ENCODE measurements at regions not wholly inside any gene's neighbourhood (a gene's known extent, or its start where the extent isn't known, plus 50 kb on each side); places are given as distances from the start of the nearest gene placed in this dataset.

GRCh38 chr11:133782116-133782725, 63.1 kb downstream of the SPATA19 start:
- CTCF ChIA-PET: interaction anchor here (0.8 kb wide), 1 partner anchor 699 kb away, joined by 3 read pairs; no protein-coding TSS in a partner anchor
- TF ChIP-seq RAD21 (conservative IDR thresholded peaks at IDR 0.05 in 1 of 2, IDR thresholded peaks at IDR 0.05 in 1 of 2): no peak
- WGBS (ENCODE audit: missing lambda C conversion rate): 20% methylated on average over 1 of the region's 37 CpGs

GRCh38 chr11:133778161-133778560, 67.2 kb downstream of the SPATA19 start:
- WGBS (ENCODE audit: missing lambda C conversion rate): 6% methylated on average over 3 of the region's 18 CpGs
- no peaks in the 10 kb centered on the region for H3K9me3 ChIP-seq
- H3K27ac ChIP-seq: no peak overlapping the region
- POLR2A ChIA-PET: no interaction called here
- H3K4me1 ChIP-seq: no peaks in the 10 kb centered on the region
- CTCF ChIA-PET: no interaction called here
- ATAC-seq (no peak), DNase-seq (ENCODE audit: low read depth in 1 of 2, low spot score in 1 of 2) (no peak), FAIRE-seq (no peak)
- H3K4me3 ChIP-seq: no peak overlapping the region
- no peak for TF ChIP-seq ZC3H11A (IDR thresholded peaks at IDR 0.05)
- no peak for TF ChIP-seq CEBPB (IDR thresholded peaks at IDR 0.05)
- no peak for TF ChIP-seq GATA3 (IDR thresholded peaks at IDR 0.05; ENCODE audit: borderline replicate concordance)
- TF ChIP-seq MAFK (IDR thresholded peaks at IDR 0.05; ENCODE audit: partially characterized antibody): no peak
- TF ChIP-seq RNF2 (IDR thresholded peaks at IDR 0.05; ENCODE audit: borderline replicate concordance, low read depth): no peak
- TF ChIP-seq E2F6 (IDR thresholded peaks at IDR 0.05; ENCODE audit: borderline replicate concordance, low read depth): no peak
- TF ChIP-seq POLR2AphosphoS2 (conservative IDR thresholded peaks at IDR 0.05; ENCODE audit: low read length): no peak
- no peak for TF ChIP-seq FOSB (CRISPR knock-in tag; IDR thresholded peaks at IDR 0.05)
- no peak for TF ChIP-seq NR3C1 (IDR thresholded peaks at IDR 0.05)
- no peak for TF ChIP-seq RCOR1 (IDR thresholded peaks at IDR 0.05; ENCODE audit: low read depth, low read length)
- no peak for TF ChIP-seq HOXA7 (CRISPR knock-in tag; IDR thresholded peaks at IDR 0.05)
- no peak for TF ChIP-seq PBX3 (IDR thresholded peaks at IDR 0.05)
- TF ChIP-seq USF2 (IDR thresholded peaks at IDR 0.05): no peak
- no peak for TF ChIP-seq NFE2L2 (conservative IDR thresholded peaks at IDR 0.05; ENCODE audit: low read length)
- no peak for TF ChIP-seq ZFP36 (IDR thresholded peaks at IDR 0.05; ENCODE audit: borderline replicate concordance, partially characterized antibody)
- H3K4me2 ChIP-seq: no peak overlapping the region

More at GRCh38 chr11:133782116-133782725, 63.1 kb downstream of the SPATA19 start:
- FAIRE-seq (no peak), DNase-seq (ENCODE audit: low read depth in 1 of 2, low spot score in 1 of 2) (no peak), ATAC-seq (no peak)
- Histone ChIP-seq H3K9me3 (no peaks in the 10 kb centered on the region), H3K4me1 (no peaks in the 10 kb centered on the region), H3K4me2 (no peak overlapping the region), H3K4me3 (no peak overlapping the region), H3K27ac (no peak overlapping the region)
- POLR2A ChIA-PET: no interaction called here

- H3K27ac ChIP-seq: no peak overlapping the region
- no peak for ATAC-seq
- ChIA-PET POLR2A (no interaction called here), CTCF (no interaction called here)
- FAIRE-seq: no peak
- H3K9me3 ChIP-seq: no peaks in the 10 kb centered on the region
- DNase-seq (ENCODE audit: low read depth in 1 of 2, low spot score in 1 of 2): no peak
- H3K4me2 ChIP-seq: no peak overlapping the region
- WGBS (ENCODE audit: missing lambda C conversion rate): 5% methylated on average over 11 of the region's 11 CpGs
- H3K4me1 ChIP-seq: no peaks in the 10 kb centered on the region
- no peak overlapping the region for H3K4me3 ChIP-seq
- TF ChIP-seq BCL3 (IDR thresholded peaks at IDR 0.05): no peak
- no peak for TF ChIP-seq RARB (CRISPR knock-in tag; IDR thresholded peaks at IDR 0.05)
- no peak for TF ChIP-seq ZFP36 (IDR thresholded peaks at IDR 0.05; ENCODE audit: borderline replicate concordance, partially characterized antibody)
- no peak for TF ChIP-seq MAX (IDR thresholded peaks at IDR 0.05)
- TF ChIP-seq BHLHE40 (IDR thresholded peaks at IDR 0.05; ENCODE audit: low read depth, low read length): no peak
- no peak for TF ChIP-seq CBX2 (IDR thresholded peaks at IDR 0.05; ENCODE audit: borderline replicate concordance, low read depth)
- no peak for TF ChIP-seq ZSCAN20 (CRISPR knock-in tag; IDR thresholded peaks at IDR 0.05)
- TF ChIP-seq USF2 (IDR thresholded peaks at IDR 0.05): no peak
- no peak for TF ChIP-seq POLR2AphosphoS2 (conservative IDR thresholded peaks at IDR 0.05; ENCODE audit: low read length)
- no peak for TF ChIP-seq HOXB5 (CRISPR knock-in tag; IDR thresholded peaks at IDR 0.05)
- no peak for TF ChIP-seq FOSB (CRISPR knock-in tag; IDR thresholded peaks at IDR 0.05)
- no peak for TF ChIP-seq PBX3 (IDR thresholded peaks at IDR 0.05)
- no peak for TF ChIP-seq SMC3 (IDR thresholded peaks at IDR 0.05)
- TF ChIP-seq NFE2L2 (conservative IDR thresholded peaks at IDR 0.05; ENCODE audit: low read length): no peak
- no peak for TF ChIP-seq HES2 (IDR thresholded peaks at IDR 0.05)
- TF ChIP-seq CEBPB (IDR thresholded peaks at IDR 0.05): no peak
- no peak for TF ChIP-seq TP53 (CRISPR knock-in tag; IDR thresholded peaks at IDR 0.05)
- TF ChIP-seq RFX5 (IDR thresholded peaks at IDR 0.05): no peak
Observed at GRCh38 chr11:133776671-133777367, 68.5 kb downstream of the SPATA19 start.

All from A549 (cell line).